ENCODE measurements at regions not wholly inside any gene's neighbourhood (a gene's known extent, or its start where the extent isn't known, plus 50 kb on each side); places are given as distances from the start of the nearest gene placed in this dataset.

DNA sequence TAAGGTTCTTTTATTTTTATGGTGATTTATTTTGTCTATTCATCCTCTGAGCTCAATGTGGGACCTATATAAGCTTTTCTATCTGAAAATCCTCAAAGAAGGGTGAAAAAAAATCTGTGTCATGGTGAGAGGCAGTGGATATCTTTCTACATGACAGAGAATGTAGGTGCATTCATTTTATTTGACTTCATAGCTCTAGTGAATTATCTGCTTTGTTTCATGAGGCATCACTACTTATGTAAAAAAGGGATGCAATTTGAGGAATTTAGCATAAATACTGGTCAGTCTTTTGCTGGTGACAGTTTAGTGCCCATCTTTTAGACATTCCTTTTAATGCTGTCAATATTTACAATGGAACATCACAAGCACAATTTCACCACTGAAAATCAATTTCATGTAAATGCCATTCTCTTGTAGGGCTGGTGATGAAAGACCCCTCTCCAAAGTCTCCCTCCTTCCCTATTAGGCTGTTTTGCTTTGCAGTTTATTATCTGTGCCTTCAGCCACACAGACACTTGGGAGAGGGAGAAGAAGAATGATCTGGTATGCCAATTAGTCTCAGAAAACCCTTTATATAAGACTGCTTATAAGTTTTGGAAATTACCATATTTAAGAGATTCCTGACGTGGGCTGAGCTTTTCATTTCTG lies 148.3 kb upstream of the NXPH2 start:
- H3K36me3 ChIP-seq (ENCODE audit: low read length): no peaks in the 10 kb centered on the region
- H3K79me2 ChIP-seq (ENCODE audit: insufficient read depth, low read length): no peaks in the 10 kb centered on the region
- no peaks in the 10 kb centered on the region for H3K9me2 ChIP-seq (replicated peaks; ENCODE audit: insufficient read depth, low read length)
- TF ChIP-seq EZH2phosphoT487 (conservative IDR thresholded peaks at IDR 0.05; ENCODE audit: low read length): no peak
- TF ChIP-seq, protein P1, sequence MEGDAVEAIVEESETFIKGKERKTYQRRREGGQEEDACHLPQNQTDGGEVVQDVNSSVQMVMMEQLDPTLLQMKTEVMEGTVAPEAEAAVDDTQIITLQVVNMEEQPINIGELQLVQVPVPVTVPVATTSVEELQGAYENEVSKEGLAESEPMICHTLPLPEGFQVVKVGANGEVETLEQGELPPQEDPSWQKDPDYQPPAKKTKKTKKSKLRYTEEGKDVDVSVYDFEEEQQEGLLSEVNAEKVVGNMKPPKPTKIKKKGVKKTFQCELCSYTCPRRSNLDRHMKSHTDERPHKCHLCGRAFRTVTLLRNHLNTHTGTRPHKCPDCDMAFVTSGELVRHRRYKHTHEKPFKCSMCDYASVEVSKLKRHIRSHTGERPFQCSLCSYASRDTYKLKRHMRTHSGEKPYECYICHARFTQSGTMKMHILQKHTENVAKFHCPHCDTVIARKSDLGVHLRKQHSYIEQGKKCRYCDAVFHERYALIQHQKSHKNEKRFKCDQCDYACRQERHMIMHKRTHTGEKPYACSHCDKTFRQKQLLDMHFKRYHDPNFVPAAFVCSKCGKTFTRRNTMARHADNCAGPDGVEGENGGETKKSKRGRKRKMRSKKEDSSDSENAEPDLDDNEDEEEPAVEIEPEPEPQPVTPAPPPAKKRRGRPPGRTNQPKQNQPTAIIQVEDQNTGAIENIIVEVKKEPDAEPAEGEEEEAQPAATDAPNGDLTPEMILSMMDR (IDR thresholded peaks at IDR 0.05; ENCODE audit: insufficient read depth, low read length, poor library complexity, severe bottlenecking): no peak
- H3K9me3 ChIP-seq (ENCODE audit: insufficient read depth, low read length): no peaks in the 10 kb centered on the region
- H3K27ac ChIP-seq (ENCODE audit: low read depth, low read length): no peak overlapping the region
- H2AFZ ChIP-seq (ENCODE audit: low read depth, low read length, severe bottlenecking): no peak overlapping the region
- H3K4me2 ChIP-seq (ENCODE audit: low read depth, low read length, poor library complexity, severe bottlenecking): no peak overlapping the region
- no peaks in the 10 kb centered on the region for H3K27me3 ChIP-seq (ENCODE audit: low read length)
- H4K20me1 ChIP-seq (ENCODE audit: low read depth, low read length): no peaks in the 10 kb centered on the region
- no peak overlapping the region for H3K4me3 ChIP-seq (ENCODE audit: insufficient read depth, low read length, poor library complexity, severe bottlenecking)
- H3K9ac ChIP-seq (ENCODE audit: low read length): no peak overlapping the region
- no peaks in the 10 kb centered on the region for H3F3A ChIP-seq (ENCODE audit: insufficient read depth)

DNA sequence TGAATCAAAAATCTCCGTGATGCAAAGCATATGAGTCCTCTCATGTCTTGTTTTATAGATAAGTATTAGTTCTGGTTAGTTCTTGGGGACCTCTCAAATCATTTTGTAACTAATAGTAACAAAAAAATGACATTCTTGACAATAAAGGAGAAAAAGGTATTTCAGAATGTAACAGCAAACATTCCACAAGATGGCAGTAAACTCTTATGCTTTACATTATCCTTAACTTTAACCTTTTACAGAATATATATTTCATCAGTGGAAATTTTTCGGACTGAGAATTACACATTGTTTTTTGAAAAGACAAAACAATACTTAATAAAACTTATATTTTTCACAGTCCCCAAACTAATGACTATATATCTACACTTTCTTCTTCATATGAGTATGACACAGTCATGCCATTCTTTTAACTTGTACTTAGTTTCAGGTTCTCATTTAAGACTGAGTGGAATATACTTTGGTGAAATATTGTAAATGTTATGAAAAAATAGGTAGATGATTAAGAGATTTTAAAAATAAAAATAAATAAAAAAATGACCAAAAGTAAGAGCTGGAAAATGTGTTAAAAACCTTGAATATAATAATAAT lies 142.9 kb upstream of the NXPH2 start:
- Histone ChIP-seq H3K4me3 (ENCODE audit: insufficient read depth, low read length, poor library complexity, severe bottlenecking) (no peak overlapping the region), H3K9me3 (ENCODE audit: insufficient read depth, low read length) (no peaks in the 10 kb centered on the region), H2AFZ (ENCODE audit: low read depth, low read length, severe bottlenecking) (no peak overlapping the region), H3F3A (ENCODE audit: insufficient read depth) (no peaks in the 10 kb centered on the region), H3K27ac (ENCODE audit: low read depth, low read length) (no peak overlapping the region), H3K27me3 (ENCODE audit: low read length) (no peaks in the 10 kb centered on the region), H3K9me2 (replicated peaks; ENCODE audit: insufficient read depth, low read length) (no peaks in the 10 kb centered on the region), H4K20me1 (ENCODE audit: low read depth, low read length) (no peaks in the 10 kb centered on the region), H3K36me3 (ENCODE audit: low read length) (no peaks in the 10 kb centered on the region), H3K4me2 (ENCODE audit: low read depth, low read length, poor library complexity, severe bottlenecking) (no peak overlapping the region), H3K9ac (ENCODE audit: low read length) (no peak overlapping the region), H3K79me2 (ENCODE audit: insufficient read depth, low read length) (no peaks in the 10 kb centered on the region)
- TF ChIP-seq, protein P1 (IDR thresholded peaks at IDR 0.05; ENCODE audit: insufficient read depth, low read length, poor library complexity, severe bottlenecking): no peak
- no peak for TF ChIP-seq EZH2phosphoT487 (conservative IDR thresholded peaks at IDR 0.05; ENCODE audit: low read length)

DNA sequence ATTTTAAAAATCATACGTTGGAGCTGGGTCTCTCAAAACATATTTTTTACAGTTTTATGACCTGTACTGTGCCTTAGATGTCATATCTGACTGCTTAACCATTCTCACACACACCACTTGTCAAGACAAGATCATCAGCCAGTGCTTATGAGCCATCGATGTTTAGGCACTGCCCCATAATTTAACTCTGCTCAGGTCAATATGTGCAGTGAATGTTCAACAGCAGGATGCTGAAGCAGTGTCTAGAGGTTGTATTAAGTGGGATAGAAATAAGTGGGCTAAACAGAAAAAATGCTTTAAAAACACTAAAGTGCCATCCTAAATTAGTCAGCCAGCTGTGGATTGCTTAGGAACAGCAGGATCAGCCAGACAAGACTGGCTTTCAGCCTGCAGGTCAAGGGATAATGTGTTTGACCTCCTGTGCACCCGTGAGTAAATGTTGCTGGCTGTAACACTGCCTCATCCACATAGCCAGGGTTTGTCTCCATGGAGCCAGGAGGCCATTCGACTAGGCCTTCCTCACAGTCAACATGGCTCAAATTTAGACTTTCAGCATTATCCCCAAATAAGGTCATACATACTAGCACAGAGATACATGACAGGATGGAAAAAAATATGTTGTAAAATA lies 139.0 kb upstream of the NXPH2 start:
- H3K36me3 ChIP-seq (ENCODE audit: low read length): no peaks in the 10 kb centered on the region
- H3K27ac ChIP-seq (ENCODE audit: low read depth, low read length): no peak overlapping the region
- no peaks in the 10 kb centered on the region for H3F3A ChIP-seq (ENCODE audit: insufficient read depth)
- H3K9ac ChIP-seq (ENCODE audit: low read length): no peak overlapping the region
- no peaks in the 10 kb centered on the region for H3K79me2 ChIP-seq (ENCODE audit: insufficient read depth, low read length)
- no peak overlapping the region for H3K4me2 ChIP-seq (ENCODE audit: low read depth, low read length, poor library complexity, severe bottlenecking)
- H2AFZ ChIP-seq (ENCODE audit: low read depth, low read length, severe bottlenecking): no peak overlapping the region
- H3K4me3 ChIP-seq (ENCODE audit: insufficient read depth, low read length, poor library complexity, severe bottlenecking): no peak overlapping the region
- H3K9me2 ChIP-seq (replicated peaks; ENCODE audit: insufficient read depth, low read length): no peaks in the 10 kb centered on the region
- H3K9me3 ChIP-seq (ENCODE audit: insufficient read depth, low read length): no peaks in the 10 kb centered on the region
- TF ChIP-seq EZH2phosphoT487 (conservative IDR thresholded peaks at IDR 0.05; ENCODE audit: low read length): no peak
- TF ChIP-seq, protein P1 (IDR thresholded peaks at IDR 0.05; ENCODE audit: insufficient read depth, low read length, poor library complexity, severe bottlenecking): no peak
- H3K27me3 ChIP-seq (ENCODE audit: low read length): no peaks in the 10 kb centered on the region
- no peaks in the 10 kb centered on the region for H4K20me1 ChIP-seq (ENCODE audit: low read depth, low read length)
